ENCODE measurements at regions not wholly inside any gene's neighbourhood (a gene's known extent, or its start where the extent isn't known, plus 50 kb on each side); places are given as distances from the start of the nearest gene placed in this dataset.
A peak's percentile ranks its signal among the peaks of the same experiment; 100 is the strongest.

DNA sequence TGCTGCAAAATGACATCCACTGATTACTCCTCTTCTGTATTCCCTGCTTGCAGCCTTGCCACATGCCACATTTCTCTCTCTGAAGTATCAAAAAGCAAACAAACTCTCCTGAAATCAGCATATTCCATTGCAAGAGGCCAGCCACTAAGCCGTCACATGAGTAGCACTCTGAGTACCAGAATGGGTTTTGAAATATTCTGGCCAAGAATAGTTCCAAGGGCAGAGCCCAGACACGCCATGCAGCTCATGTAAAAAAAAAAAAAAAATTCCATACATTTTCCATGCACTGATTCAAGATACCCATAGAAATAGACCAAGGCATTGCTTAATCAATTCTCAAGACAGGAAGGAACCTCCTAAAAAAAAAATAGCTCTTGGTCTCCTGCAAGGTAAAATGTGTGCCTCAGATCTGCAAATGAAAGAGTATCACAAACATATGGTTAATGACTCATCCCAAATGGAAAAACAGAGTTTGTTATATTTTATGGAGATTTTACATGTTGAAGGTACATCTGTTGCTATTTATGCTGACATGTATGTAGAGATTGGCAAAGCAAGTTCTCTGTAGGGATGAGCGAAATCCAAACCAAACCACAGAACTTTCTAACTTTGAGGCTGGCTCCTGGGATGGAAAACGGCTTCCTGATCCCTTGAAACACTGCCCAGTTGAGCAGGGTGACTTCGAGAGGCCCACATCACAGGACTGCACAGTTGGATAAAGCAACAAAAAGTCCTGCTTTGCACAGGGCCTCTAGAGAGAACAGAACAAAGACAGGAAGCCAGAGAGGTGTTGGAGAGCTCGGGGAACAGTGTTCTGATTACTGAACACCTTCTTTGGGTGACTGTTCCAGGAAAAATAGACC is 346.2 kb downstream of the ZNF521 start:
- H3K9ac ChIP-seq (ENCODE audit: low read depth, low read length, poor library complexity, severe bottlenecking) = no peak overlapping the region
- no peaks in the 10 kb centered on the region for H3K9me2 ChIP-seq (replicated peaks; ENCODE audit: low read depth, low read length)
- peaks cover 10% of the 10 kb centered on the region for H3K4me1 ChIP-seq (ENCODE audit: insufficient read depth, low read length, poor library complexity, severe bottlenecking)
- 0 out of 2 replicates have a peak overlapping the region, but pooled peaks have one; percentile 54 for H2AFZ ChIP-seq (ENCODE audit: low read length)
- no peaks in the 10 kb centered on the region for H3K36me3 ChIP-seq (ENCODE audit: insufficient read depth, low read length)
- TF ChIP-seq CTCF (conservative IDR thresholded peaks at IDR 0.05; ENCODE audit: low read length) = no peak
- TF ChIP-seq EZH2phosphoT487 (IDR thresholded peaks at IDR 0.05; ENCODE audit: borderline replicate concordance) = no peak
- peaks cover 3% of the 10 kb centered on the region; the same call in 1 of the 2 replicates for H3K9me3 ChIP-seq (ENCODE audit: insufficient read depth, low read depth, low read length)
- no peaks in the 10 kb centered on the region for H3K79me2 ChIP-seq (ENCODE audit: insufficient read depth, low read length)
- H4K20me1 ChIP-seq (ENCODE audit: insufficient read depth, low read length, poor library complexity, severe bottlenecking) = no peaks in the 10 kb centered on the region
- H3K4me3 ChIP-seq (ENCODE audit: low read length, poor library complexity, severe bottlenecking) = no peak overlapping the region
- H3F3A ChIP-seq (ENCODE audit: low read depth) = no peaks in the 10 kb centered on the region
- no peak overlapping the region for H3K4me2 ChIP-seq (ENCODE audit: low read depth, low read length, poor library complexity, severe bottlenecking)
- H3K27me3 ChIP-seq (ENCODE audit: insufficient read depth, low read length, poor library complexity, severe bottlenecking) = no peaks in the 10 kb centered on the region

GRCh38 chr18:25010623-25011374 is 341.2 kb downstream of the ZNF521 start:
- Histone ChIP-seq H3K27me3 (ENCODE audit: insufficient read depth, low read length, poor library complexity, severe bottlenecking) (no peaks in the 10 kb centered on the region), H3K36me3 (ENCODE audit: insufficient read depth, low read length) (no peaks in the 10 kb centered on the region), H2AFZ (ENCODE audit: low read length) (no peak overlapping the region), H4K20me1 (ENCODE audit: insufficient read depth, low read length, poor library complexity, severe bottlenecking) (no peaks in the 10 kb centered on the region), H3K4me1 (ENCODE audit: insufficient read depth, low read length, poor library complexity, severe bottlenecking) (peaks cover 9% of the 10 kb centered on the region), H3K4me3 (ENCODE audit: low read length, poor library complexity, severe bottlenecking) (no peak overlapping the region), H3F3A (ENCODE audit: low read depth) (no peaks in the 10 kb centered on the region), H3K9me2 (replicated peaks; ENCODE audit: low read depth, low read length) (no peaks in the 10 kb centered on the region), H3K79me2 (ENCODE audit: insufficient read depth, low read length) (no peaks in the 10 kb centered on the region), H3K4me2 (ENCODE audit: low read depth, low read length, poor library complexity, severe bottlenecking) (no peak overlapping the region), H3K9me3 (ENCODE audit: insufficient read depth, low read depth, low read length) (peaks cover 3% of the 10 kb centered on the region; the same call in 1 of the 2 replicates), H3K9ac (ENCODE audit: low read depth, low read length, poor library complexity, severe bottlenecking) (no peak overlapping the region)
- TF ChIP-seq EZH2phosphoT487 (IDR thresholded peaks at IDR 0.05; ENCODE audit: borderline replicate concordance) = no peak
- TF ChIP-seq CTCF (conservative IDR thresholded peaks at IDR 0.05; ENCODE audit: low read length) = no peak

All from Loucy (cell line).